Right lobe of liver (tissue), 6 donors: ENCODE measurements at regions not wholly inside any gene's neighbourhood (a gene's known extent, or its start where the extent isn't known, plus 50 kb on each side); places are given as distances from the start of the nearest gene placed in this dataset.

Experiments
- ATAC-seq, 4 donors: fragments of 200-7000 bp; cut with Tn5 transposase; one replicate each; pipeline ENCODE4 v1.9.1; 2020; ENCODE audit warnings: mild to moderate bottlenecking in 4 of 4, moderate library complexity in 4 of 4
- DNase-seq, 3 donors: peaks; one replicate each; pipeline ENCODE4 v3.0.0-alpha.2; 2020
- H3K27ac ChIP-seq, 3 donors: fragments of 200-600 bp; one replicate each; pipeline ENCODE4 v1.8.0; 2022
- H3K27me3 ChIP-seq, 2 donors: fragments of 200-600 bp; one replicate each; pipeline ENCODE4 v1.8.0; 2022
- H3K36me3 ChIP-seq, 4 donors: fragments of 200-600 bp; sonication (generic) in 1 of 4; one replicate each; pipeline versions ENCODE4 v1.5.1 to v1.8.0; 2017 to 2022; ENCODE audit warnings: control low read depth in 1 of 4
- H3K4me1 ChIP-seq, 4 donors: fragments of 200-600 bp; sonication (generic) in 1 of 4; one replicate each; pipeline versions ENCODE4 v1.5.1 to v1.8.0; 2017 to 2022; ENCODE audit warnings: control low read depth in 1 of 4
- H3K4me3 ChIP-seq, 3 donors: fragments of 200-600 bp; one replicate each; pipeline ENCODE4 v1.8.0; 2022
- H3K9me3 ChIP-seq, 4 donors: fragments of 200-600 bp; sonication (generic) in 1 of 4; one replicate each; pipeline versions ENCODE4 v1.5.1 to v1.8.0; 2017 to 2022; ENCODE audit warnings: control low read depth in 1 of 4
- POLR2A ChIP-seq: fragments of 450-650 bp; IDR thresholded peaks from one replicate; pipeline ENCODE4 v1.6.1; 2017; ENCODE audit warnings: antibody characterized with exemption, mild to moderate bottlenecking
- WGBS: methylation state at CpG from one replicate; pipeline ENCODE4 v1.1.6; 2018; ENCODE audit warnings: low coverage, low lambda C conversion rate; ENCODE audit not compliant: insufficient coverage; ENCODE audit errors: missing lambda C conversion rate; 5-methylcytosine and 5-hydroxymethylcytosine counted together
- intact Hi-C, 2 donors: fragments of 100-400 bp; cut with DNase I; formaldehyde crosslinking; loops; one replicate each; pipeline versions ENCODE4 v1.11.2 to v1.14.1; 2022
- TF ChIP-seq, protein P1 (sequence below), 4 donors: fragments of 200-600 bp in 3 of 4; fragments of 450-650 bp in 1 of 4; IDR thresholded peaks; one replicate each; pipeline versions ENCODE4 v1.5.1 to v1.8.0; 2016 to 2022; ENCODE audit warnings: antibody characterized with exemption in 4 of 4, mild to moderate bottlenecking in 2 of 4
- donor health status: DM: no; HTN: yes; CAD: no.
- donor health status: DM: no; HTN: no; CAD: no.
- donor health status: DM: no; HTN: no; CAD: no.
- donor health status: DM: no; HTN: yes; CAD: no.
- donor health status: DM: no; HTN: yes; CAD: no.

DNA sequence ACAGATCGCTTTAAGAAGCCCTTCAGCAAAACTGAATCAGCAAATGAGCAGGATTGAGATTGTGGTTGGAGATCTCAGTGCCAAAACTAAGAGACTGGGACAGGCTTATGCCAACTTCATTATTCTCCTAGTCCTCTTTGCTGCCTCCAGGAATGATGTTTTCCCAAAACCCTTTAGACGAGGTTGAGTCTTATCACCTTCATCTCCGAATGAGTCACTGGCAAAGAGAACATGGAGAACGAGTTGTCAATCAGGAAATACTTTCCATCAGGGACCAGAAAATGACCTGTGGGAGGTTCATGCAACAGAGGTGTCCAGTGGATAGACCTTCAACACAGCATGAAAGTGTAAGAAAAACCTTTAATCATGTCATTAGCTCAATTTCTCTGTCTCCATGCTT is 461.5 kb downstream of the RMST start:
- TF ChIP-seq, protein P1, sequence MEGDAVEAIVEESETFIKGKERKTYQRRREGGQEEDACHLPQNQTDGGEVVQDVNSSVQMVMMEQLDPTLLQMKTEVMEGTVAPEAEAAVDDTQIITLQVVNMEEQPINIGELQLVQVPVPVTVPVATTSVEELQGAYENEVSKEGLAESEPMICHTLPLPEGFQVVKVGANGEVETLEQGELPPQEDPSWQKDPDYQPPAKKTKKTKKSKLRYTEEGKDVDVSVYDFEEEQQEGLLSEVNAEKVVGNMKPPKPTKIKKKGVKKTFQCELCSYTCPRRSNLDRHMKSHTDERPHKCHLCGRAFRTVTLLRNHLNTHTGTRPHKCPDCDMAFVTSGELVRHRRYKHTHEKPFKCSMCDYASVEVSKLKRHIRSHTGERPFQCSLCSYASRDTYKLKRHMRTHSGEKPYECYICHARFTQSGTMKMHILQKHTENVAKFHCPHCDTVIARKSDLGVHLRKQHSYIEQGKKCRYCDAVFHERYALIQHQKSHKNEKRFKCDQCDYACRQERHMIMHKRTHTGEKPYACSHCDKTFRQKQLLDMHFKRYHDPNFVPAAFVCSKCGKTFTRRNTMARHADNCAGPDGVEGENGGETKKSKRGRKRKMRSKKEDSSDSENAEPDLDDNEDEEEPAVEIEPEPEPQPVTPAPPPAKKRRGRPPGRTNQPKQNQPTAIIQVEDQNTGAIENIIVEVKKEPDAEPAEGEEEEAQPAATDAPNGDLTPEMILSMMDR (IDR thresholded peaks at IDR 0.05) = no peak
- no peak for TF ChIP-seq POLR2A
- H3K4me1 ChIP-seq = no peaks in the 10 kb centered on the region
- H3K27ac ChIP-seq = no peak overlapping the region
- no peak overlapping the region for H3K4me3 ChIP-seq
- H3K9me3 ChIP-seq = no peaks in the 10 kb centered on the region
- no peak for DNase-seq
- H3K27me3 ChIP-seq = no peaks in the 10 kb centered on the region
- ATAC-seq = no peak
- H3K36me3 ChIP-seq = no peaks in the 10 kb centered on the region
- intact Hi-C loops = no loop called here
- WGBS = 37% methylated on average over 4 of the region's 4 CpGs

- H3K27me3 ChIP-seq = no peaks in the 10 kb centered on the region
- no peak overlapping the region for H3K4me3 ChIP-seq
- H3K36me3 ChIP-seq = no peaks in the 10 kb centered on the region
- H3K9me3 ChIP-seq = no peaks in the 10 kb centered on the region
- 77% methylated on average over 6 of the region's 6 CpGs for WGBS
- H3K4me1 ChIP-seq = no peaks in the 10 kb centered on the region
- H3K27ac ChIP-seq = no peak overlapping the region
- DNase-seq (no peak), ATAC-seq (no peak)
- TF ChIP-seq, protein P1 (IDR thresholded peaks at IDR 0.05) = no peak
- TF ChIP-seq POLR2A = no peak
- intact Hi-C loops = no loop called here
Measured at GRCh38 chr12:97927977-97928376, 465.4 kb downstream of the RMST start.

- WGBS = 46% methylated on average over 5 of the region's 5 CpGs
- no peak overlapping the region for H3K27ac ChIP-seq
- DNase-seq (no peak), ATAC-seq (no peak)
- TF ChIP-seq POLR2A = no peak
- TF ChIP-seq, protein P1 (IDR thresholded peaks at IDR 0.05) = no peak
- H3K27me3 ChIP-seq = no peaks in the 10 kb centered on the region
- intact Hi-C loops = no loop called here
- no peaks in the 10 kb centered on the region for H3K36me3 ChIP-seq
- H3K4me3 ChIP-seq = no peak overlapping the region
- H3K9me3 ChIP-seq = no peaks in the 10 kb centered on the region
- no peaks in the 10 kb centered on the region for H3K4me1 ChIP-seq
Measured at GRCh38 chr12:97936165-97936564, 473.6 kb downstream of the RMST start.

- Histone ChIP-seq H3K4me1 (no peaks in the 10 kb centered on the region), H3K9me3 (no peaks in the 10 kb centered on the region), H3K36me3 (no peaks in the 10 kb centered on the region), H3K27ac (no peak overlapping the region), H3K4me3 (no peak overlapping the region), H3K27me3 (no peaks in the 10 kb centered on the region)
- DNase-seq (no peak), ATAC-seq (no peak)
- intact Hi-C loops = no loop called here
- TF ChIP-seq, protein P1 (IDR thresholded peaks at IDR 0.05) = no peak
- TF ChIP-seq POLR2A = no peak
Measured at GRCh38 chr12:97938031-97938430, 475.4 kb downstream of the RMST start.

DNA sequence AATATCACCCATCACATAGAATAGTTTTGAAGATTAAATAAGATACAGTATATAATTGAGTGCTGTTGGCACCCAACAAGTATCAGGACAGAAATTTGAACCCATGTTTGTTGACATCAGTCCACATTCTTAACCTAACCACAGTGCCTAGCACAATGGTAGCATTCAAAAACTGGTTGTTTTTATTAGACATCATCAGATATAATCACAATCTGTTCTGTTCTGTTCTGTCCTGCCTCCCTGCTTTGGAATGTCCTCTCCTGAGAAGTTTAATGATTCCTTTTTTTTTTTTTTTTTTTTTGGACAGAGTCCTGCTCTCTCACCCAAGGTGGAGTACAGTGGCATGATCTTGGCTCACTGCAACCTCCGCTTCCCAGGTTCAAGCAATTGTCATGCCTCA is 476.6 kb downstream of the RMST start:
- ATAC-seq (no peak), DNase-seq (no peak)
- Histone ChIP-seq H3K27ac (no peak overlapping the region), H3K27me3 (no peaks in the 10 kb centered on the region), H3K36me3 (no peaks in the 10 kb centered on the region), H3K4me1 (no peaks in the 10 kb centered on the region), H3K9me3 (no peaks in the 10 kb centered on the region), H3K4me3 (no peak overlapping the region)
- intact Hi-C loops = no loop called here
- TF ChIP-seq POLR2A = no peak
- TF ChIP-seq, protein P1 (IDR thresholded peaks at IDR 0.05) = no peak
- WGBS = 44% methylated on average over 1 of the region's 1 CpG
